HepG2 (cell line): ENCODE measurements at regions not wholly inside any gene's neighbourhood (a gene's known extent, or its start where the extent isn't known, plus 50 kb on each side); places are given as distances from the start of the nearest gene placed in this dataset.

ENCODE experiments used
- ATAC-seq: fragments of 200-7000 bp; cut with Tn5 transposase; 3 replicates; pipeline ENCODE4 v1.9.1; 2020; ENCODE audit warnings: mild to moderate bottlenecking, moderate library complexity
- BruUV-seq: library from RNA; stranded (reverse); fragments of 400-500 nt; replicated peaks from 2 replicates; lab custom pipeline; 2021; lab: Mats Ljungman, UMichigan
- CTCF ChIA-PET: fragments of 300-600 bp; formaldehyde crosslinking; extraction: SDS; loops from one replicate; lab custom pipeline; 2021; ENCODE audit warnings: low total read pairs, inconsistent platforms, low intra/inter-chr PET ratio; lab: Yijun Ruan, JAX
- POLR2A ChIA-PET: fragments of 350-600 bp; sonication (Branson Sonifier 250); formaldehyde crosslinking; loops from one replicate; lab custom pipeline; 2020; ENCODE audit warnings: antibody characterized with exemption, inconsistent platforms; lab: Yijun Ruan, JAX
- DNase-seq: peaks from one replicate; pipeline ENCODE4 v3.0.0-alpha.2; 2015; ENCODE audit warnings: low spot score
- FAIRE-seq: peaks from 3 replicates; lab custom pipeline; 2011; peaks lifted over from hg19 to GRCh38; lab: Jason Lieb, UNC
- H2AFZ ChIP-seq: one replicate; pipeline ENCODE4 v1.6.1; 2011; ENCODE audit warnings: low read length, inconsistent platforms
- H3K27ac ChIP-seq: fragments of 300-600 bp; 3 replicates; pipeline ENCODE4 v1.8.0; 2011; ENCODE audit warnings: mixed run types, mild to moderate bottlenecking, mixed read lengths, low read length, inconsistent platforms; ENCODE audit not compliant: insufficient read depth; ENCODE audit errors: extremely low read length
- H3K27me3 ChIP-seq, 2 experiments: fragments of 200-600 bp in 1 of 2; 2 replicates in 1 of 2; 3 replicates in 1 of 2; pipeline versions ENCODE4 v1.6.0 to v1.8.0; 2011; ENCODE audit warnings: low read length in 2 of 2, mild to moderate bottlenecking in 2 of 2, moderate library complexity in 2 of 2, inconsistent platforms in 1 of 2; ENCODE audit not compliant: insufficient read depth in 2 of 2, control insufficient read depth in 1 of 2
- H3K36me3 ChIP-seq, 2 experiments: fragments of 200-600 bp in 1 of 2; replicated peaks in 1 of 2; 2 replicates in 1 of 2; 3 replicates in 1 of 2; pipeline versions ENCODE4 v1.5.1 to v1.8.0; 2011; ENCODE audit warnings: low read length in 2 of 2, inconsistent platforms in 1 of 2; ENCODE audit not compliant: insufficient read depth in 2 of 2, control insufficient read depth in 1 of 2
- H3K4me1 ChIP-seq: 2 replicates; pipeline ENCODE4 v1.5.1; 2012; ENCODE audit warnings: low read length, inconsistent platforms; ENCODE audit not compliant: insufficient read depth
- H3K4me2 ChIP-seq: 2 replicates; pipeline ENCODE4 v1.6.0; 2011; ENCODE audit warnings: low read depth, low read length, inconsistent platforms
- H3K4me3 ChIP-seq, 3 experiments: fragments of 200-600 bp in 1 of 3; sonication (generic), shearing (Covaris generic) in 1 of 3; replicated peaks in 1 of 3; 2 replicates each; pipeline ENCODE4 v1.5.1; 2011 to 2016; ENCODE audit warnings: low read length in 3 of 3, inconsistent platforms in 2 of 3, low read depth in 2 of 3, mild to moderate bottlenecking in 2 of 3, control low read depth in 1 of 3, mixed read lengths in 1 of 3; ENCODE audit not compliant: insufficient read depth in 1 of 3
- H3K79me2 ChIP-seq: one replicate; pipeline ENCODE4 v1.6.1; 2011; ENCODE audit warnings: low read length, inconsistent platforms; ENCODE audit not compliant: insufficient read depth
- H3K9ac ChIP-seq: 2 replicates; pipeline ENCODE4 v1.6.0; 2011; ENCODE audit warnings: mild to moderate bottlenecking, low read depth, low read length, inconsistent platforms; ENCODE audit not compliant: insufficient read depth
- H3K9me3 ChIP-seq: 2 replicates; pipeline ENCODE4 v1.5.1; 2012; ENCODE audit warnings: mild to moderate bottlenecking, low read length
- H4K20me1 ChIP-seq: 2 replicates; pipeline ENCODE4 v1.6.0; 2011; ENCODE audit warnings: inconsistent platforms, mild to moderate bottlenecking, low read length, moderate library complexity; ENCODE audit not compliant: insufficient read depth
- ATF1 ChIP-seq: IDR thresholded peaks from 2 replicates; pipeline ENCODE4 v1.6.1; 2016; ENCODE audit warnings: mild to moderate bottlenecking, control low read depth
- MIXL1 ChIP-seq: IDR thresholded peaks from 2 replicates; pipeline ENCODE4 v1.6.1; 2016
- PHF5A ChIP-seq: IDR thresholded peaks from one replicate; pipeline ENCODE4 v1.6.1; 2018; ENCODE audit warnings: low read depth, missing genetic modification reagents; ENCODE audit not compliant: unreplicated experiment
- POLR2G ChIP-seq: fragments of 200-400 bp; formaldehyde crosslinking; IDR thresholded peaks from 2 replicates; pipeline ENCODE4 v1.6.1; 2018; ENCODE audit warnings: mild to moderate bottlenecking, low read depth, low read length, moderate library complexity
- SALL1 ChIP-seq: sonication (generic); formaldehyde crosslinking; IDR thresholded peaks from 2 replicates; pipeline ENCODE4 v1.8.0; 2022; ENCODE audit warnings: mild to moderate bottlenecking, missing genetic modification reagents
- SOX5 ChIP-seq: IDR thresholded peaks from 2 replicates; pipeline ENCODE4 v1.6.1; 2016; ENCODE audit warnings: borderline replicate concordance
- ZNF225 ChIP-seq: sonication (generic); formaldehyde crosslinking; IDR thresholded peaks from 2 replicates; pipeline ENCODE4 v1.4.0; 2020; ENCODE audit warnings: mild to moderate bottlenecking, missing genetic modification reagents
- ZNF589 ChIP-seq: sonication (generic); formaldehyde crosslinking; conservative IDR thresholded peaks from 2 replicates; pipeline ENCODE4 v1.8.0; 2022; ENCODE audit warnings: mild to moderate bottlenecking, moderate library complexity, missing genetic modification reagents
- ZNF607 ChIP-seq: sonication (generic); formaldehyde crosslinking; IDR thresholded peaks from 2 replicates; pipeline ENCODE4 v1.5.1; 2020; ENCODE audit warnings: missing genetic modification reagents, mild to moderate bottlenecking, borderline replicate concordance
- WGBS: methylation state at CpG from one replicate; pipeline ENCODE4 v1.1.6; 2017; ENCODE audit warnings: low lambda C conversion rate; 5-methylcytosine and 5-hydroxymethylcytosine counted together
- in situ Hi-C: cut with HindIII; loops from 2 replicates; pipeline ENCODE4 v1.10.0; 2017; ENCODE audit warnings: low pct_unique_long_range_greater_than_20kb; ENCODE audit not compliant: extremely low pct_ligation_motif_present
- intact Hi-C: fragments of 100-400 bp; cut with micrococcal nuclease; formaldehyde crosslinking; loops from one replicate; pipeline ENCODE4 v1.10.0; 2022; ENCODE audit not compliant: unreplicated experiment
- TF ChIP-seq, protein P1 (sequence below): sonication (generic); formaldehyde crosslinking; IDR thresholded peaks from 2 replicates; pipeline ENCODE4 v1.4.0; 2020; ENCODE audit warnings: missing genetic modification reagents
- TF ChIP-seq, protein P2 (sequence below): sonication (generic); formaldehyde crosslinking; IDR thresholded peaks from 2 replicates; pipeline ENCODE4 v1.9.0; 2022; ENCODE audit warnings: missing genetic modification reagents, mild to moderate bottlenecking, borderline replicate concordance
- TF ChIP-seq, protein P3 (sequence below): IDR thresholded peaks from 2 replicates; pipeline ENCODE4 v1.6.1; 2016; ENCODE audit warnings: low read depth
- TF ChIP-seq, protein P4 (sequence below): sonication (generic); formaldehyde crosslinking; IDR thresholded peaks from 2 replicates; pipeline ENCODE4 v1.5.0; 2020; ENCODE audit warnings: missing genetic modification reagents

DNA sequence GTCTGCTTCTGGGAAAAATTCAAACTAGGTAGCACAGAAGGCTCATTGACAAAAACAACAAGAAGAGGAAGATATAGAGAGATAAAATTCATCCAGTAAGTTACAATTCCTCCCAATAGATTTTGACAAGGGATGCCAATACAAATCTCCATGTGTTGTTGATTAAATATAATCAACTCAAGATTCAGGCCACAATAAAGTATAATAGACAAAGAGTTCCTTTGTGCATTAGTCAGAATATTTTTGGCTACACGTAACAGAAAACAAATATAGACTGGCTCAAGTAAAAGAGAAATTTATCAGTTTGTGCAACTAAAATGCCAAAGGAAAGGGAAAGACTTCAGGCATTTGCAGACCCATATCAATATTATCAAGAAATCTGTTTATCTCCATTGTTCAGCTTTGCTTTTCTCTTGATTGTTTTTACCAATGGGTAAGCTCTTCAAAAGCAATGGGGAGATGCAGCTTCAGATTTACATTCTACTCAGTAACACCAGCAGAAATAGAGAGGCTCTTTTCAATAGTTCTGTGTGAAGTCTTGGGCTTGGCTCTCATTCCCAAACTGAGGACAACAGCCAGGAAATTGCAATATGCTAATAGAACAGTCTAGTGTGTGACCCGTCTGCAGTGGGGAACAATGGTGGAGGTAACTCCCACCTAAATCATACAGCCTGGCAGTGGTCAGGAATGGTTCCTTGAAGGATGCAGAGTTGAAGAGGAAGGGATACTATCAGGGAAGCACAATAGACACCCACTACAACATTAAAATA lies 77.6 kb upstream of the PROK2 start:
- Histone ChIP-seq H3K79me2 (no peaks in the 10 kb centered on the region), H3K36me3 (no peaks in the 10 kb centered on the region), H3K4me1 (no peaks in the 10 kb centered on the region), H3K9me3 (no peaks in the 10 kb centered on the region), H3K4me2 (no peak overlapping the region), H2AFZ (no peak overlapping the region), H4K20me1 (no peaks in the 10 kb centered on the region), H3K9ac (no peak overlapping the region), H3K27me3 (peaks cover 2 to 15% of the 10 kb centered on the region in 2 experiments; a peak in 3 of 5 replicates), H3K4me3 (no peak overlapping the region), H3K27ac (no peak overlapping the region)
- no peak for ATAC-seq
- intact Hi-C loops (no loop called here), in situ Hi-C loops (no loop called here)
- POLR2A ChIA-PET = no interaction called here
- no peak for DNase-seq
- TF ChIP-seq, protein P1, sequence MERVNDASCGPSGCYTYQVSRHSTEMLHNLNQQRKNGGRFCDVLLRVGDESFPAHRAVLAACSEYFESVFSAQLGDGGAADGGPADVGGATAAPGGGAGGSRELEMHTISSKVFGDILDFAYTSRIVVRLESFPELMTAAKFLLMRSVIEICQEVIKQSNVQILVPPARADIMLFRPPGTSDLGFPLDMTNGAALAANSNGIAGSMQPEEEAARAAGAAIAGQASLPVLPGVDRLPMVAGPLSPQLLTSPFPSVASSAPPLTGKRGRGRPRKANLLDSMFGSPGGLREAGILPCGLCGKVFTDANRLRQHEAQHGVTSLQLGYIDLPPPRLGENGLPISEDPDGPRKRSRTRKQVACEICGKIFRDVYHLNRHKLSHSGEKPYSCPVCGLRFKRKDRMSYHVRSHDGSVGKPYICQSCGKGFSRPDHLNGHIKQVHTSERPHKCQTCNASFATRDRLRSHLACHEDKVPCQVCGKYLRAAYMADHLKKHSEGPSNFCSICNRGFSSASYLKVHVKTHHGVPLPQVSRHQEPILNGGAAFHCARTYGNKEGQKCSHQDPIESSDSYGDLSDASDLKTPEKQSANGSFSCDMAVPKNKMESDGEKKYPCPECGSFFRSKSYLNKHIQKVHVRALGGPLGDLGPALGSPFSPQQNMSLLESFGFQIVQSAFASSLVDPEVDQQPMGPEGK (CRISPR knock-in tag) = no peak
- TF ChIP-seq, protein P2, sequence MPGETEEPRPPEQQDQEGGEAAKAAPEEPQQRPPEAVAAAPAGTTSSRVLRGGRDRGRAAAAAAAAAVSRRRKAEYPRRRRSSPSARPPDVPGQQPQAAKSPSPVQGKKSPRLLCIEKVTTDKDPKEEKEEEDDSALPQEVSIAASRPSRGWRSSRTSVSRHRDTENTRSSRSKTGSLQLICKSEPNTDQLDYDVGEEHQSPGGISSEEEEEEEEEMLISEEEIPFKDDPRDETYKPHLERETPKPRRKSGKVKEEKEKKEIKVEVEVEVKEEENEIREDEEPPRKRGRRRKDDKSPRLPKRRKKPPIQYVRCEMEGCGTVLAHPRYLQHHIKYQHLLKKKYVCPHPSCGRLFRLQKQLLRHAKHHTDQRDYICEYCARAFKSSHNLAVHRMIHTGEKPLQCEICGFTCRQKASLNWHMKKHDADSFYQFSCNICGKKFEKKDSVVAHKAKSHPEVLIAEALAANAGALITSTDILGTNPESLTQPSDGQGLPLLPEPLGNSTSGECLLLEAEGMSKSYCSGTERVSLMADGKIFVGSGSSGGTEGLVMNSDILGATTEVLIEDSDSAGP (CRISPR knock-in tag) = no peak
- no peak for TF ChIP-seq PHF5A (CRISPR knock-in tag)
- no peak for TF ChIP-seq SALL1 (CRISPR knock-in tag)
- no peak for TF ChIP-seq MIXL1 (CRISPR knock-in tag)
- no peak for TF ChIP-seq ATF1 (CRISPR knock-in tag)
- no peak for TF ChIP-seq SOX5 (CRISPR knock-in tag)
- no peak for TF ChIP-seq ZNF225
- TF ChIP-seq, protein P3, sequence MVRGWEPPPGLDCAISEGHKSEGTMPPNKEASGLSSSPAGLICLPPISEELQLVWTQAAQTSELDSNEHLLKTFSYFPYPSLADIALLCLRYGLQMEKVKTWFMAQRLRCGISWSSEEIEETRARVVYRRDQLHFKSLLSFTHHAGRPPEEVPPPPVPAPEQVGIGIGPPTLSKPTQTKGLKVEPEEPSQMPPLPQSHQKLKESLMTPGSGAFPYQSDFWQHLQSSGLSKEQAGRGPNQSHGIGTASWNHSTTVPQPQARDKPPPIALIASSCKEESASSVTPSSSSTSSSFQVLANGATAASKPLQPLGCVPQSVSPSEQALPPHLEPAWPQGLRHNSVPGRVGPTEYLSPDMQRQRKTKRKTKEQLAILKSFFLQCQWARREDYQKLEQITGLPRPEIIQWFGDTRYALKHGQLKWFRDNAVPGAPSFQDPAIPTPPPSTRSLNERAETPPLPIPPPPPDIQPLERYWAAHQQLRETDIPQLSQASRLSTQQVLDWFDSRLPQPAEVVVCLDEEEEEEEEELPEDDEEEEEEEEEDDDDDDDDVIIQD = no peak
- TF ChIP-seq ZNF607 = no peak
- TF ChIP-seq ZNF589 (CRISPR knock-in tag) = no peak
- TF ChIP-seq POLR2G = no peak
- TF ChIP-seq, protein P4, sequence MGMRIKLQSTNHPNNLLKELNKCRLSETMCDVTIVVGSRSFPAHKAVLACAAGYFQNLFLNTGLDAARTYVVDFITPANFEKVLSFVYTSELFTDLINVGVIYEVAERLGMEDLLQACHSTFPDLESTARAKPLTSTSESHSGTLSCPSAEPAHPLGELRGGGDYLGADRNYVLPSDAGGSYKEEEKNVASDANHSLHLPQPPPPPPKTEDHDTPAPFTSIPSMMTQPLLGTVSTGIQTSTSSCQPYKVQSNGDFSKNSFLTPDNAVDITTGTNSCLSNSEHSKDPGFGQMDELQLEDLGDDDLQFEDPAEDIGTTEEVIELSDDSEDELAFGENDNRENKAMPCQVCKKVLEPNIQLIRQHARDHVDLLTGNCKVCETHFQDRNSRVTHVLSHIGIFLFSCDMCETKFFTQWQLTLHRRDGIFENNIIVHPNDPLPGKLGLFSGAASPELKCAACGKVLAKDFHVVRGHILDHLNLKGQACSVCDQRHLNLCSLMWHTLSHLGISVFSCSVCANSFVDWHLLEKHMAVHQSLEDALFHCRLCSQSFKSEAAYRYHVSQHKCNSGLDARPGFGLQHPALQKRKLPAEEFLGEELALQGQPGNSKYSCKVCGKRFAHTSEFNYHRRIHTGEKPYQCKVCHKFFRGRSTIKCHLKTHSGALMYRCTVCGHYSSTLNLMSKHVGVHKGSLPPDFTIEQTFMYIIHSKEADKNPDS (CRISPR knock-in tag) = no peak
- WGBS = 3% methylated on average over 2 of the region's 2 CpGs
- BruUV-seq = no TSS peak
- FAIRE-seq = no peak
- CTCF ChIA-PET = no interaction called here
